Fibroblast of lung (primary cell): ENCODE measurements at regions not wholly inside any gene's neighbourhood (a gene's known extent, or its start where the extent isn't known, plus 50 kb on each side); places are given as distances from the start of the nearest gene placed in this dataset.
A peak's percentile ranks its signal among the peaks of the same experiment; 100 is the strongest.

Source experiments
- DNase-seq, 2 donors: peaks; one replicate each; pipeline versions ENCODE4 v3.0.0 to v3.0.0-alpha.2; 2010; ENCODE audit warnings: low read depth in 2 of 2
- H2AFZ ChIP-seq: 2 replicates; pipeline ENCODE4 v1.5.1; 2012; ENCODE audit warnings: low read length, control low read depth, inconsistent platforms
- H3K27ac ChIP-seq: 2 replicates; pipeline ENCODE4 v1.5.1; 2011; ENCODE audit warnings: low read length, control low read depth; ENCODE audit not compliant: insufficient read depth
- H3K27me3 ChIP-seq: 2 replicates; pipeline ENCODE4 v1.5.1; 2011; ENCODE audit warnings: mild to moderate bottlenecking, low read length; ENCODE audit not compliant: control insufficient read depth, insufficient read depth
- H3K36me3 ChIP-seq: 2 replicates; pipeline ENCODE4 v1.5.1; 2011; ENCODE audit warnings: low read length; ENCODE audit not compliant: control insufficient read depth, insufficient read depth
- H3K4me1 ChIP-seq: 2 replicates; pipeline ENCODE4 v1.5.1; 2011; ENCODE audit warnings: low read length; ENCODE audit not compliant: control insufficient read depth, insufficient read depth; ENCODE audit errors: extremely low read depth
- H3K4me2 ChIP-seq: 2 replicates; pipeline ENCODE4 v1.5.1; 2011; ENCODE audit warnings: low read length, control low read depth; ENCODE audit not compliant: insufficient read depth; ENCODE audit errors: extremely low read depth
- H3K4me3 ChIP-seq, 4 experiments: fragments of 200-600 bp in 1 of 4; sonication (generic) in 1 of 4; replicated peaks in 1 of 4; 2 replicates each; pipeline ENCODE4 v1.5.1; 2011 to 2016; ENCODE audit warnings: low read length in 4 of 4, low read depth in 3 of 4, mild to moderate bottlenecking in 3 of 4, control low read depth in 2 of 4, inconsistent platforms in 1 of 4, mixed read lengths in 1 of 4; ENCODE audit not compliant: insufficient read depth in 1 of 4; ENCODE audit errors: control extremely low read depth in 1 of 4
- H3K79me2 ChIP-seq: 2 replicates; pipeline ENCODE4 v1.5.1; 2012; ENCODE audit warnings: mild to moderate bottlenecking, low read length, inconsistent platforms; ENCODE audit not compliant: control insufficient read depth, insufficient read depth
- H3K9ac ChIP-seq: 2 replicates; pipeline ENCODE4 v1.5.1; 2011; ENCODE audit warnings: mild to moderate bottlenecking, low read length, control low read depth; ENCODE audit not compliant: insufficient read depth
- H3K9me3 ChIP-seq: 2 replicates; pipeline ENCODE4 v1.5.1; 2012; ENCODE audit warnings: low read depth, low read length; ENCODE audit not compliant: control insufficient read depth, insufficient read depth
- H4K20me1 ChIP-seq: 2 replicates; pipeline ENCODE4 v1.5.1; 2011; ENCODE audit warnings: low read length; ENCODE audit not compliant: control insufficient read depth, insufficient read depth; ENCODE audit errors: extremely low read depth
- CTCF ChIP-seq, 2 donors: IDR thresholded peaks in 1 of 2; conservative IDR thresholded peaks in 1 of 2; 1 replicate in 1 of 2; 2 replicates in 1 of 2; pipeline ENCODE4 v1.5.1; 2011 to 2012; ENCODE audit warnings: low read length in 2 of 2, control low read depth in 1 of 2, inconsistent platforms in 1 of 2, low read depth in 1 of 2, mild to moderate bottlenecking in 1 of 2
- EZH2 ChIP-seq: IDR thresholded peaks from 2 replicates; pipeline ENCODE4 v1.5.1; 2012; ENCODE audit warnings: low read length, control low read depth, mild to moderate bottlenecking; ENCODE audit errors: missing control alignments

- Histone ChIP-seq H3K27me3 (no peaks in the 10 kb centered on the region), H2AFZ (no peak overlapping the region), H3K4me1 (no peaks in the 10 kb centered on the region), H3K79me2 (no peaks in the 10 kb centered on the region), H3K9me3 (no peaks in the 10 kb centered on the region), H3K27ac (no peak overlapping the region), H3K9ac (no peak overlapping the region), H3K4me2 (no peak overlapping the region), H4K20me1 (no peaks in the 10 kb centered on the region), H3K36me3 (no peaks in the 10 kb centered on the region), H3K4me3 (no peak overlapping the region)
- no peak for DNase-seq
- TF ChIP-seq CTCF (conservative IDR thresholded peaks at IDR 0.05 in 1 of 2, IDR thresholded peaks at IDR 0.05 in 1 of 2; ENCODE audit: low read depth in 1 of 2, low read length in 2 of 2), result no peak
- no peak for TF ChIP-seq EZH2
Measured at GRCh38 chr5:88951457-88951856, 68.5 kb upstream of the MEF2C start.

DNA sequence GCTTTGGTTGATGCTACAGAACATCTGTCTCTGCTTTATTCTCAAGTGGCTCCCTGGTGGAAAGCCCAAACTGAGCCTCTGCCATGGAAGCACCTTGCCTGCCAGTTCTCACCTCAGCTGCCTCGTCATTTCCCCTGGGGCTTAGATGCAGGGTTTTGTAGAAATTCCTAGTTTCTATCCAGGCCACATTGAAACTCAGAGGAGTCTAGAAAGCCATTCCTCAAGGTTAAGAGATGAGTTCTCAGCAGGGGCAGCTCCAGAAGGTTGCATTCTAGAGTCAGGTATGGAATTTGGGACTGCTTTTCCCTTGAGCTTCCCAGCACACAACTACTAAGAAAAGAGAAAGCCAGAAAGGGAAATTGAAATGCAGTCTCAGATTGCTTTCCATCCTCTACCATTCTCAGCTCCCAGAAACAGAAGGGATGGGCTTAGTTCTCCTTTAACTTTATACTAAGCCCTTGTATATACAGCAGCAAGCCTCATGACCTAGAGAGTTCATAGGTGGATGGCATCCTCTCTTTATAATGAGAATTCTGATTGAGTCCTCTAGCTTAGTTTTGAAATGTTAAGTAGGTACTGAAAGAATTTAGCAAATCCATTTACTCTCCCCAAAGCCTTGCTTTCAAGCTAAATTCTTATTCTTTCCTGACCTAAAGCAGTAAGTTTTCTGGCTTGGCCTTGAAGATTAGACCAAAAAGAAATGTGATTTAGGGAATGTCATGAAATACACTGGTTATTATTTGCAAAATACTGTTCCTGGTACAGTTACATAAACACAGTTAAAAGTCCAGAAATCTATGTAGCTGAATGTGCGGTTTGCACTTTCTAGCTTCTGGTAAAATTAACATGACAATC is 66.0 kb upstream of the MEF2C start:
- Histone ChIP-seq H3K79me2 (no peaks in the 10 kb centered on the region), H3K9me3 (no peaks in the 10 kb centered on the region), H3K4me3 (no peak overlapping the region), H3K4me2 (no peak overlapping the region), H3K27ac (no peak overlapping the region), H3K9ac (no peak overlapping the region), H3K36me3 (no peaks in the 10 kb centered on the region), H4K20me1 (no peaks in the 10 kb centered on the region), H2AFZ (no peak overlapping the region), H3K4me1 (peaks cover 5% of the 10 kb centered on the region), H3K27me3 (no peaks in the 10 kb centered on the region)
- TF ChIP-seq CTCF (conservative IDR thresholded peaks at IDR 0.05 in 1 of 2, IDR thresholded peaks at IDR 0.05 in 1 of 2; ENCODE audit: low read depth in 1 of 2, low read length in 2 of 2) (no peak), EZH2 (no peak)
- no peak for DNase-seq

- Histone ChIP-seq H4K20me1 (no peaks in the 10 kb centered on the region), H3K9ac (no peak overlapping the region), H3K4me3 (no peak overlapping the region), H3K36me3 (no peaks in the 10 kb centered on the region), H3K4me1 (peaks cover 14% of the 10 kb centered on the region), H3K27ac (no peak overlapping the region), H3K27me3 (no peaks in the 10 kb centered on the region), H3K9me3 (no peaks in the 10 kb centered on the region), H2AFZ (no peak overlapping the region), H3K4me2 (no peak overlapping the region), H3K79me2 (no peaks in the 10 kb centered on the region)
- peak; percentile 46 to 49 for DNase-seq
- no peak for TF ChIP-seq EZH2
- TF ChIP-seq CTCF (conservative IDR thresholded peaks at IDR 0.05 in 1 of 2, IDR thresholded peaks at IDR 0.05 in 1 of 2; ENCODE audit: low read depth in 1 of 2, low read length in 2 of 2), result no peak
Measured at GRCh38 chr5:88944751-88945531, 62.0 kb upstream of the MEF2C start.
